Omental fat pad (tissue), 3 donors: ENCODE measurements at regions not wholly inside any gene's neighbourhood (a gene's known extent, or its start where the extent isn't known, plus 50 kb on each side); places are given as distances from the start of the nearest gene placed in this dataset.

ENCODE experiments used
- ATAC-seq: fragments of 150-250 bp; one replicate; pipeline ENCODE4 v1.9.1; 2016; ENCODE audit warnings: mild to moderate bottlenecking, moderate library complexity; ENCODE audit not compliant: low FRiP score
- DNase-seq: peaks from one replicate; pipeline ENCODE4 v3.0.0-alpha.2; 2019; ENCODE audit warnings: low spot score
- CTCF ChIP-seq, 3 donors: fragments of 450-650 bp; IDR thresholded peaks; one replicate each; pipeline ENCODE4 v1.5.1; 2016 to 2017; ENCODE audit warnings: antibody characterized with exemption in 3 of 3, mild to moderate bottlenecking in 3 of 3, moderate library complexity in 2 of 3

DNA sequence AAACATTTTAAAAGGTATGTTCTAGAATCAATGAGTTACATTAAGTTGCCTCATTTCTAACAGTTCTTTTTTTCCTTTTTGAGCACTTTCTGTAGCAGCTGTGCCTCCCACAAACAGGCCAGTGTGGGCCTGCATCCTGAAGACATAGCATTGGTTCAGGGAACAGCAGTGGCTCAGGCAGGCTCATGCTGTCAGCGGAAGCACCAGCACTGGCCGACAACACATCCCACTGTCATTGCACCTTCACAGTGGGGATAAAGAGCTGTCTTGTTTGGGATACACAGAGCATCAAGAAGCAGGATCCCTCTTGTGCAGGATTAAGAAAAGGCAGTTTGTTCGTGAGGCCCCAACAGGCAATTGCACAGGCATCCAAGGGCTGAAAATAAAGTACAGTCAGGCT is 123.3 kb downstream of the MOBP start:
- no peak for TF ChIP-seq CTCF (IDR thresholded peaks at IDR 0.05)
- DNase-seq, result no peak
- ATAC-seq, result no peak

GRCh38 chr3:39592311-39593050 is 125.0 kb downstream of the MOBP start:
- ATAC-seq (no peak), DNase-seq (no peak)
- TF ChIP-seq CTCF (IDR thresholded peaks at IDR 0.05), result no peak

- no peak for TF ChIP-seq CTCF (IDR thresholded peaks at IDR 0.05)
- ATAC-seq (no peak), DNase-seq (no peak)
Measured at GRCh38 chr3:39593341-39593740, 125.9 kb downstream of the MOBP start.

DNA sequence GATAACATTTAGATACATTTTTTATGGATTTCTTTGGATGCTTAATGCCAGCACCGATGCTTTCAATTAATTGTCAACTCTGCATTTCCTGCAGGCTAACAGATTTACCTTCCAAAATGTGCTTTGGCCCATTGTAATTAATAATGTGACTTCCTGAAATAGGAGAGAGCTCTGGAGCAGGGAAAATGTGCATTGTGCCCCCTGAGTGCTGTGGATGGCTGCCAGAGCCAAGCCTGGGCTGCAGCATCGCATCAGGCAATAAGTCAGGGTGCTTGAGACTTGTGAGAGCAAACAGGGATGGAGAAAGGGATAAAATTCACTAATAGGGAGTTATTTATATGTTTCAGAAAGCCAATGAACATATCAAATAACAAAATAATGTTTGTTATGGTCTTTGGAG is 133.8 kb downstream of the MOBP start:
- no peak for DNase-seq
- ATAC-seq, result no peak
- TF ChIP-seq CTCF (IDR thresholded peaks at IDR 0.05), result no peak

- TF ChIP-seq CTCF (IDR thresholded peaks at IDR 0.05), result no peak
- DNase-seq, result no peak
- ATAC-seq, result no peak
Measured at GRCh38 chr3:39605837-39606236, 138.4 kb downstream of the MOBP start.

DNA sequence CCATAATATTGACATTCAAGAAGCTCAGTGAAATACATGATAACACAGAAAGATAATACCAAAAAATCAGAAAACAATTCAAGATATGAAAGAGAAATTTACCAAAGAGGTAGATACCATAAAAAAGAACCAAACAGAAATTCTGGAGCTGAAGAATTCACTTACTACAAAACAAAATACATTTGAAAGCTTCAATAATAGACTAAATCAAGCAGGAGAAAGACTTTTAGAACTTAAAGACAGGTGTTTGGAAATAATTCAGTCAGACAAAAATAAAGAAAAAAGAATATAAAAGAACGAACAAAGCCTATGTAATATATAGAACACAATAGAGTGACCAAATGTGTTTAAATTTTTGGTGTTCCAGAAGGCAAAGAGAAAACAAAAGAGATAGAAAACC is 158.7 kb downstream of the MOBP start:
- TF ChIP-seq CTCF (IDR thresholded peaks at IDR 0.05), result no peak
- no peak for ATAC-seq
- no peak for DNase-seq

GRCh38 chr3:39631136-39631535 is 163.7 kb downstream of the MOBP start:
- no peak for ATAC-seq
- TF ChIP-seq CTCF (IDR thresholded peaks at IDR 0.05), result no peak
- no peak for DNase-seq
